ENCODE measurements at regions not wholly inside any gene's neighbourhood (a gene's known extent, or its start where the extent isn't known, plus 50 kb on each side); places are given as distances from the start of the nearest gene placed in this dataset.

DNA sequence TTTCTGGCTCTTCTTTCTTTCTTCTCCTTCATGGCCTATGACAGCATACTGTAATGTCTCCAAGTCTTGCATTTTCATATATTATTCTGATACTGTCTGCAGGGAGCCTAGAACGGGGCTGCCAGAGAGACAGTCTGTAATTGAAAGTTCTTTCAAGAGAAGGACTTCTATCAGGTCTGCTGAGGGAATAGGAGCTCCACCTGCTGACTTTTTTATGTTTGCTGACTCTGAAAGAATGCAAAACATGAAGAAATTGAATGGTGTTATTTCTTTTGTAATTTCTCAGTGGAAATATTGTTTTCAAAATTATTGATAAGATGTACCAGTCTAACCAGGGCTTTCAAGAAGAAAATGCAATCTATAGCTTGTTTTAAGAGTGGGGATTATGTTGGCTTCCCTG is 121.9 kb upstream of the RFX3 start:
- TF ChIP-seq, protein P1, sequence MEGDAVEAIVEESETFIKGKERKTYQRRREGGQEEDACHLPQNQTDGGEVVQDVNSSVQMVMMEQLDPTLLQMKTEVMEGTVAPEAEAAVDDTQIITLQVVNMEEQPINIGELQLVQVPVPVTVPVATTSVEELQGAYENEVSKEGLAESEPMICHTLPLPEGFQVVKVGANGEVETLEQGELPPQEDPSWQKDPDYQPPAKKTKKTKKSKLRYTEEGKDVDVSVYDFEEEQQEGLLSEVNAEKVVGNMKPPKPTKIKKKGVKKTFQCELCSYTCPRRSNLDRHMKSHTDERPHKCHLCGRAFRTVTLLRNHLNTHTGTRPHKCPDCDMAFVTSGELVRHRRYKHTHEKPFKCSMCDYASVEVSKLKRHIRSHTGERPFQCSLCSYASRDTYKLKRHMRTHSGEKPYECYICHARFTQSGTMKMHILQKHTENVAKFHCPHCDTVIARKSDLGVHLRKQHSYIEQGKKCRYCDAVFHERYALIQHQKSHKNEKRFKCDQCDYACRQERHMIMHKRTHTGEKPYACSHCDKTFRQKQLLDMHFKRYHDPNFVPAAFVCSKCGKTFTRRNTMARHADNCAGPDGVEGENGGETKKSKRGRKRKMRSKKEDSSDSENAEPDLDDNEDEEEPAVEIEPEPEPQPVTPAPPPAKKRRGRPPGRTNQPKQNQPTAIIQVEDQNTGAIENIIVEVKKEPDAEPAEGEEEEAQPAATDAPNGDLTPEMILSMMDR (IDR thresholded peaks at IDR 0.05): no peak
- no peak for TF ChIP-seq EZH2phosphoT487 (IDR thresholded peaks at IDR 0.05)

Measured in neural progenitor cell (in vitro differentiated cells).